Stimulated activated naive CD8-positive, alpha-beta T cell treated with anti-CD3 and anti-CD28 coated beads, Interleukin-15, Interleukin-2, amounts not matched to agents 100 U/mL and 50 U/mL, for 24 hours (primary cell): ENCODE measurements at regions not wholly inside any gene's neighbourhood (a gene's known extent, or its start where the extent isn't known, plus 50 kb on each side); places are given as distances from the start of the nearest gene placed in this dataset.

ENCODE experiments used
- ATAC-seq: fragments of 150-1000 bp; cut with Tn5 transposase; one replicate; pipeline ENCODE4 v1.10.0; 2021
- DNase-seq: peaks from one replicate; pipeline ENCODE4 v3.0.0; 2021

GRCh38 chr11:76721755-76722677 lies 51.5 kb upstream of the LRRC32 start:
- peak; percentile 84 for DNase-seq

DNA sequence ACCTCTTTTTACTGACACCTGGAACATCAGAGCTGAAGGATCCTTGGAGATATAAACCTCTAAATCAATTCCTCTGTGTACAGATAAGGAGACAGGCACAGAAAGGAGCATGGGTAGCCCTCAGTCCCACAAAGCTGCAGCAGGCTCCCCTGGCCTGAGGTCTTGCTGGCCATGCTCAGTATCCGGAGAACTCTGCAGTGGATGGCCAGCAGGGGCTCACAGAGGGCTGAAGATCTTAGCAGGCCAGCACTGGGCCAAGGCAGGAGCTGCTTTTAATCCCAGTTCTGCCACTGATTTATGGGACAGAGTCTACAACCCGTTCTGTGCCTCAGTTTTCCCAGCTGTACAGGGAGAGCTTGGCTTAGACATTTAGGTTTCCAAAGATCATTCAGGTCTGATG lies 52.6 kb upstream of the LRRC32 start:
- DNase-seq, result no peak
- ATAC-seq, result no peak

More at GRCh38 chr11:76721755-76722677, 51.5 kb upstream of the LRRC32 start:
- peak; percentile 90 for ATAC-seq

- DNase-seq (no peak), ATAC-seq (no peak)
Measured at GRCh38 chr11:76723548-76723947, 53.0 kb upstream of the LRRC32 start.

- DNase-seq, result no peak
- no peak for ATAC-seq
Measured at GRCh38 chr11:76724171-76724768, 53.7 kb upstream of the LRRC32 start.

- no peak for ATAC-seq
- no peak for DNase-seq
Measured at GRCh38 chr11:76728227-76728626, 54.9 kb upstream of the TSKU start.

DNA sequence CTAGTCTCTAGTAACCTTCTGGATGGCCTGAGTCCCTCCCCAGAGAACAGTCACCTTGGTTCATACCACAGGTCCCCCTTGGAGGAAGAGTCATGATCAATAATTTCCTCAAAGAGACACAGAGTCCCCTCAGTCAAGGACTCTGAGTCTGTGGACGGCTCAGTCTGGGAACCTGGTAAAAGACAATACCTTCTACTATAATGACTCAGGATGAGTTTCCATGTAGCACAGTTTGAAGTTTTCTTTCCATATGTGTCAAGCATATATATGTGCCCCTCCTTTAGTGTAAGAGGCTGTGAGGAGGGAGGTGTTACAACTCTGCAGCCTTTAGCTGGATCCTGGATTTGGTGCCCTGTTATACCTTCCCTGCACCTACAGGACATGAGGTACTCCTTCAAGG lies 54.4 kb upstream of the TSKU start:
- ATAC-seq (peak; percentile 67), DNase-seq (no peak)

DNA sequence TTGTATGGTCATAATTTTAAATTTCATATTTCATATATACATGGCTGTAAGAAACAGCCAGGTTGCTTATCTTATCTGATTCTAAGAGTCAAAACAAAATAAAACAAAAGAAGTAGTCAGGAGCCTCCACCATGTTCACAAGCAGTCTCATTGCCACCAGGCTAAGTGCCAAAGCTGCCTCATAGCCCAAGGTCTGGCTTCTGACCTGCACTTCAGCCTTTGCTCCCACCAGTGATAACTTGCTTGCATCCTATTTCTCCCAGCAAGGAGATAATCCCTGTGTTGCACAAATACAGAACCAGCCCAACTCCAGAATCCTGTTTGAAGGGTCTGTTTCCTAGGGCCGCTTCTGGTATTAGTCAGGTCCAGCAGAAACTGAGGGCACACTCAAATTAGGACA lies 53.9 kb upstream of the TSKU start:
- no peak for ATAC-seq

GRCh38 chr11:76730887-76731565 lies 52.1 kb upstream of the TSKU start:
- no peak for DNase-seq
- no peak for ATAC-seq

More for the DNA sequence above, 53.9 kb upstream of the TSKU start:
- DNase-seq, result no peak

- ATAC-seq, result no peak
- no peak for DNase-seq
Measured at GRCh38 chr11:76732643-76733042, 50.5 kb upstream of the TSKU start.
